CD4-positive, CD25-positive, alpha-beta regulatory T cell (primary cell): ENCODE measurements at regions not wholly inside any gene's neighbourhood (a gene's known extent, or its start where the extent isn't known, plus 50 kb on each side); places are given as distances from the start of the nearest gene placed in this dataset.

Experiments
- ATAC-seq, 2 donors: fragments of 150-1000 bp; cut with Tn5 transposase; one replicate each; pipeline ENCODE4 v1.10.0; 2021; ENCODE audit warnings: low read depth in 2 of 2, moderate number of reproducible peaks in 2 of 2, moderate library complexity in 1 of 2
- DNase-seq, 3 donors: peaks; one replicate each; pipeline versions ENCODE4 v3.0.0 to v3.0.0-alpha.2; 2012 to 2022; ENCODE audit warnings: mixed read lengths in 1 of 3
- H3K27ac ChIP-seq: one replicate; pipeline ENCODE4 v1.7.0; 2013; ENCODE audit warnings: mild to moderate bottlenecking, low read length; ENCODE audit not compliant: insufficient read depth, poor library complexity, severe bottlenecking
- H3K27me3 ChIP-seq: one replicate; pipeline ENCODE4 v1.7.0; 2013; ENCODE audit warnings: low read length; ENCODE audit not compliant: control insufficient read depth, insufficient read depth
- H3K36me3 ChIP-seq: one replicate; pipeline ENCODE4 v1.7.0; 2013; ENCODE audit warnings: mild to moderate bottlenecking, low read length, moderate library complexity; ENCODE audit not compliant: control insufficient read depth, insufficient read depth
- H3K4me1 ChIP-seq: 2 replicates; pipeline ENCODE4 v1.7.0; 2013; ENCODE audit warnings: mild to moderate bottlenecking, low read length; ENCODE audit not compliant: insufficient read depth, control insufficient read depth, poor library complexity, severe bottlenecking
- H3K4me3 ChIP-seq: one replicate; pipeline ENCODE4 v1.7.0; 2013; ENCODE audit warnings: low read depth, mild to moderate bottlenecking, low read length, moderate library complexity
- H3K9me3 ChIP-seq, 2 experiments: 1 replicate in 1 of 2; 2 replicates in 1 of 2; pipeline ENCODE4 v1.7.0; 2013; ENCODE audit warnings: low read length in 2 of 2, mild to moderate bottlenecking in 1 of 2, moderate library complexity in 1 of 2; ENCODE audit not compliant: control insufficient read depth in 2 of 2
- H3K27ac Mint-ChIP-seq, 3 donors: one replicate each; pipeline ENCODE4 v1.8.0; 2020 to 2022; ENCODE audit warnings: mild to moderate bottlenecking in 3 of 3, mixed read lengths in 3 of 3, moderate library complexity in 2 of 3
- H3K27me3 Mint-ChIP-seq: one replicate; pipeline ENCODE4 v1.8.0; 2022; ENCODE audit warnings: mild to moderate bottlenecking, mixed read lengths
- H3K36me3 Mint-ChIP-seq: one replicate; pipeline ENCODE4 v1.8.0; 2020; ENCODE audit warnings: mixed read lengths
- H3K4me1 Mint-ChIP-seq, 4 donors: one replicate each; pipeline ENCODE4 v1.8.0; 2020 to 2022; ENCODE audit warnings: mixed read lengths in 4 of 4, mild to moderate bottlenecking in 1 of 4
- H3K4me3 Mint-ChIP-seq, 4 donors: one replicate each; pipeline ENCODE4 v1.8.0; 2020 to 2022; ENCODE audit warnings: mild to moderate bottlenecking in 4 of 4, mixed read lengths in 4 of 4, moderate library complexity in 3 of 4
- H3K9me3 Mint-ChIP-seq, 7 donors: one replicate each; pipeline ENCODE4 v1.8.0; 2020 to 2022; ENCODE audit warnings: mixed read lengths in 7 of 7, mild to moderate bottlenecking in 3 of 7, moderate library complexity in 2 of 7

DNA sequence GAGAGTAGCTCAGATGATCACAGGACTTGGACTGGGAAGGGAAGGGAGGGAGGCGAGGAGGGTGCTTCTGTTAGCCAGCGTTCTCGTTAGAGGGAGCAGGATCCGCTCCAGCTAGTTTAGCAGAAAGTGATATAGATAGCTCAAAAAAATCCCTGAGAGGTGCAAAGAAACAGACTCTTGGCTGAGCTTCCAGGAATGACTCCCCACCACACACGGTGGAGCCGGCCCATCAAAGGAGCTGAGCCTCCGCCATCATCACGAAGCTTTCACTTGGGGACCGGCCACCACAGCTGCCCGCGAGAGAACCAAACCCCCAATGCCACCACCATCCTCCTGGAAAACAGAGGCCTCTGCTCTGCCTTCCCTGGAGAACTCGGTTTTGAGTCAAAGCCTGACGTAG, 124.6 kb upstream of the BCL2L14 start:
- H3K27me3 ChIP-seq, result no peaks in the 10 kb centered on the region
- no peaks in the 10 kb centered on the region for H3K36me3 ChIP-seq
- H3K27ac ChIP-seq, result no peak overlapping the region
- no peak for ATAC-seq
- no peak for DNase-seq
- H3K27ac Mint-ChIP-seq, result no peak overlapping the region
- peaks cover 4% of the 10 kb centered on the region for H3K36me3 Mint-ChIP-seq
- H3K4me3 Mint-ChIP-seq, result no peak overlapping the region
- H3K9me3 ChIP-seq, result no peaks in the 10 kb centered on the region
- no peaks in the 10 kb centered on the region for H3K9me3 Mint-ChIP-seq
- no peak overlapping the region for H3K4me3 ChIP-seq
- peaks cover 16% of the 10 kb centered on the region for H3K27me3 Mint-ChIP-seq
- H3K4me1 ChIP-seq, result no peaks in the 10 kb centered on the region
- peaks cover 0 to 2% (median 0%) of the 10 kb centered on the region in 4 donors for H3K4me1 Mint-ChIP-seq

DNA sequence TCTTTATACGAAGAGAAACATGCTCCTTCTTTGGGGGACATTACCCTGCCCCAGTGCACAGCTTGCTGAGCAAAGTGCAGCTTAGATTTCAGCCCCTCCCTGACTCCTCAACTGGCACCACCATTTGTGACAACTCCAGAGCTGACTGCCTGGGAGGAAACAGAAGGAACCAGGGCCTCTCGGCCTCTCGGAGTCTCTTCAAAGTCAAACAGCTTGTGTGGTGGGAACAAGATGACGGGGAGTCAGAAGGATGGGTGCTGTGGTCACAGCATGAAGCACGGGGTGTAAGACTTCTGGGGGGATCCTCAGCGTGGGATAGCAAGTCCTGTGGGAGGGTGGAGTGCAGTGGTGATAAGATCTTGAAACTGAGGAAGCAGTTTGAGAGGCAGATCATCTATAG, 123.5 kb upstream of the BCL2L14 start:
- no peak overlapping the region for H3K27ac ChIP-seq
- no peak overlapping the region for H3K4me3 Mint-ChIP-seq
- no peaks in the 10 kb centered on the region for H3K9me3 Mint-ChIP-seq
- H3K27me3 Mint-ChIP-seq, result peaks cover 16% of the 10 kb centered on the region
- no peaks in the 10 kb centered on the region for H3K36me3 ChIP-seq
- no peak overlapping the region for H3K4me3 ChIP-seq
- H3K4me1 ChIP-seq, result no peaks in the 10 kb centered on the region
- ATAC-seq (no peak), DNase-seq (no peak)
- H3K36me3 Mint-ChIP-seq, result peaks cover 4% of the 10 kb centered on the region
- peaks cover 0 to 2% (median 0%) of the 10 kb centered on the region in 4 donors for H3K4me1 Mint-ChIP-seq
- no peaks in the 10 kb centered on the region for H3K9me3 ChIP-seq
- H3K27me3 ChIP-seq, result no peaks in the 10 kb centered on the region
- no peak overlapping the region for H3K27ac Mint-ChIP-seq

DNA sequence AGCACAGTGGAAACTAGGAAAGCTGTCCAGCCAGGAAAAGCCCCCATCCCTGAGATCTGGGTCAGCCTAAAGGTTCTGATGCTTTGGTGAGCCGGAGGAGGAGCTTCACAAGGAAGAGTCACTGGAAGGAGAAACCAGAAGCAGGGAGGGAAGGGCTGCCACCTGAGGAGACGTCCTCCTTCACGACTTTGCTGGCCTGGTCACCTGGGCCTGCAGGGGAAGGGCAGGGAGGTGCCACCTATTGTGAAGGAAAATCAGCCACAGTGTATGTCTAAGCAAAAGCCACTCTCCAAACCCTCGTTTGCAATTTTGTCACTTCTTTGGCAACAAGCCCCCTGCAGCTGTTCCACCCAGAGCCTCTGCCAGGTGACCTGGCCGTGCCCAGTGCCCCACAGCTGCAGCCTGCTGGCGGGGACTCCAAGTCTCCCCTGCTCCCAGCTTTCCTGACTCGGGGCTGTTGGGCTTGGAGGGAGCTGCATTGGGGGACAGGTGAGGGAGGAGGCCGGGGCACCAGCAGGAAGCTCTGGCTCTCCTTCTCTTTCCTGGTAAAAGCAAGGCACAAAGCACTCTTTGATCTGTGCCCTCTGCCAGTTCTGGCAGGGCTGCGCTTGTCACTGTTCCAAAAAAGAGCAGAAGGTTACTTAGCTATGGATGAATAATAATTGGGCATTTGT, 120.9 kb upstream of the BCL2L14 start:
- H3K4me1 Mint-ChIP-seq, result peaks cover 8 to 16% (median 9%) of the 10 kb centered on the region in 4 donors
- no peaks in the 10 kb centered on the region for H3K27me3 ChIP-seq
- peaks cover 16% of the 10 kb centered on the region for H3K27me3 Mint-ChIP-seq
- no peak overlapping the region for H3K4me3 ChIP-seq
- ATAC-seq (no peak), DNase-seq (no peak)
- H3K4me1 ChIP-seq, result peaks cover 10% of the 10 kb centered on the region
- no peaks in the 10 kb centered on the region for H3K9me3 ChIP-seq
- H3K36me3 Mint-ChIP-seq, result peaks cover 4% of the 10 kb centered on the region
- no peak overlapping the region for H3K4me3 Mint-ChIP-seq
- H3K36me3 ChIP-seq, result no peaks in the 10 kb centered on the region
- no peak overlapping the region for H3K27ac ChIP-seq
- H3K27ac Mint-ChIP-seq, result no peak overlapping the region
- H3K9me3 Mint-ChIP-seq, result no peaks in the 10 kb centered on the region

DNA sequence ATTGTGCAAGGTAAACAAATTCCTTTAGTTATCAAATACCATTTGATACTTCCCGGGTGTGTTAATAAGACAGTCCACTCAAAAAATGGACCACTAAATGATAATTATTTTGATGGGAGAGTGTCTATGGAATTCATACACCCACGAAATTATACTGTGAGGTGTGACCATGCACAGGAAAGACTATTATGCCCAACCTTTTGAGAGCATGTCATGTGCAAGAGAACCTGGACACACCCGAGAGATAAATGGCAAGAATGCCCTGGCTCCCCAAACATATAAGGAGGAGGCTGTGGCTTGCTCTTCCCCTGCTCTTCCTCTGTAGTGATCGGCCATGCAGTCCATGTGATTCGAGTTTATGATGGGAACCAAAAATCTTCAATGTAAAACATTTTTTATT, 119.5 kb upstream of the BCL2L14 start:
- H3K4me3 Mint-ChIP-seq, result no peak overlapping the region

DNA sequence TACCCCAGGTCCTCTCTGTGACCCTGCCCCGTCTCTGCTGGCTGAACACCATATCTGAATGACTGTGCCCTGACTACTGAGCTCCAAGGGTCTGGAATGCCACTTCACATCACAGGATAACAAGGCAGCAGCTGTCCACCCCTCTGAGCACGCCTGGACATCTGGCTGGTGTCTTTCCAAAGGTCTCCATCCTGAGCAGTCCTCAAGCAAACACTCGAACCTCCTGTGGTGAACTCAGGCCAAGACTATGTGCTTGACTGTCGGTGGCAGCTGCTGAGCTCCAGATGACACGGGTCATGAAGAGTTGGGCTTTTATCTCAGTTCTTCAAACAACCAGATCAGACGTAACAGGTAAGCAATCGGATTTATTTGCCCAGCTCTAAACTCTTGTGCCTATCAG, 117.2 kb upstream of the BCL2L14 start:
- no peak for ATAC-seq
- H3K36me3 Mint-ChIP-seq, result peaks cover 4% of the 10 kb centered on the region
- no peak overlapping the region for H3K27ac Mint-ChIP-seq
- no peak for DNase-seq
- Histone ChIP-seq H3K27ac (no peak overlapping the region), H3K36me3 (no peaks in the 10 kb centered on the region), H3K4me3 (no peak overlapping the region), H3K27me3 (no peaks in the 10 kb centered on the region), H3K4me1 (peaks cover 12% of the 10 kb centered on the region), H3K9me3 (no peaks in the 10 kb centered on the region)
- no peaks in the 10 kb centered on the region for H3K27me3 Mint-ChIP-seq
- peaks cover 0 to 1% (median 0%) of the 10 kb centered on the region in 7 donors for H3K9me3 Mint-ChIP-seq
- H3K4me3 Mint-ChIP-seq, result no peak overlapping the region
- H3K4me1 Mint-ChIP-seq, result peaks cover 9 to 15% (median 13%) of the 10 kb centered on the region in 4 donors

More for the DNA sequence above, 119.5 kb upstream of the BCL2L14 start:
- ATAC-seq, result no peak
- H3K27ac ChIP-seq, result no peak overlapping the region
- DNase-seq, result no peak
- H3K4me3 ChIP-seq, result no peak overlapping the region
- Mint-ChIP-seq H3K27ac (peak overlapping the region in 1 of 3 donors; percentile 88), H3K4me1 (peaks cover 8 to 16% (median 9%) of the 10 kb centered on the region in 4 donors), H3K9me3 (no peaks in the 10 kb centered on the region), H3K27me3 (peaks cover 6% of the 10 kb centered on the region), H3K36me3 (peaks cover 4% of the 10 kb centered on the region)
- no peaks in the 10 kb centered on the region for H3K27me3 ChIP-seq
- H3K36me3 ChIP-seq, result no peaks in the 10 kb centered on the region
- H3K9me3 ChIP-seq, result no peaks in the 10 kb centered on the region
- peaks cover 10% of the 10 kb centered on the region for H3K4me1 ChIP-seq

DNA sequence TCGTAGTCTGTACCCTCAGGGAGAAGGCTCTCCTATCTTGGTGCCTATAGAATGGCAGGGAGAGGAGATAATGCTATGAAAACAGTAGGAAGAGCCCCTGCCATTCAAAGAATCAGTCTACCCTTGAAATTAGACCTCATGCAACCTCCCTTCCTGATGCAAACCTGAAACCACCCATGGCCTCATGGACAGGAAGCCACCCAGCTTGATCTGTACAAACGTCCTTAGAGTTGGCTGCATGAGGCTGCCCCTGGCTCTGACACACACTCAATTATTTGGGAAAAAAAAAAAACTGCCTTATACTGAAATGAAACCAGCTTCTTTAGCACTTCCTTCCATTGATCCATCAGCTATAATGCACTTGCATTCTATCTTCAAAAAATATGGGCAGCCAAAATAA, 116.6 kb upstream of the BCL2L14 start:
- H3K4me1 ChIP-seq, result peaks cover 18% of the 10 kb centered on the region
- H3K4me3 Mint-ChIP-seq, result no peak overlapping the region
- H3K4me1 Mint-ChIP-seq, result peaks cover 9 to 20% (median 15%) of the 10 kb centered on the region in 4 donors
- H3K36me3 ChIP-seq, result no peaks in the 10 kb centered on the region
- H3K9me3 ChIP-seq, result no peaks in the 10 kb centered on the region
- no peak for ATAC-seq
- H3K36me3 Mint-ChIP-seq, result no peaks in the 10 kb centered on the region
- H3K27ac ChIP-seq, result no peak overlapping the region
- peak overlapping the region in 1 of 3 donors; percentile 11 for H3K27ac Mint-ChIP-seq
- no peaks in the 10 kb centered on the region for H3K27me3 Mint-ChIP-seq
- no peaks in the 10 kb centered on the region for H3K27me3 ChIP-seq
- peak in 1 of 3 donors; percentile 50 for DNase-seq
- no peak overlapping the region for H3K4me3 ChIP-seq
- peaks cover 0 to 1% (median 0%) of the 10 kb centered on the region in 7 donors for H3K9me3 Mint-ChIP-seq

DNA sequence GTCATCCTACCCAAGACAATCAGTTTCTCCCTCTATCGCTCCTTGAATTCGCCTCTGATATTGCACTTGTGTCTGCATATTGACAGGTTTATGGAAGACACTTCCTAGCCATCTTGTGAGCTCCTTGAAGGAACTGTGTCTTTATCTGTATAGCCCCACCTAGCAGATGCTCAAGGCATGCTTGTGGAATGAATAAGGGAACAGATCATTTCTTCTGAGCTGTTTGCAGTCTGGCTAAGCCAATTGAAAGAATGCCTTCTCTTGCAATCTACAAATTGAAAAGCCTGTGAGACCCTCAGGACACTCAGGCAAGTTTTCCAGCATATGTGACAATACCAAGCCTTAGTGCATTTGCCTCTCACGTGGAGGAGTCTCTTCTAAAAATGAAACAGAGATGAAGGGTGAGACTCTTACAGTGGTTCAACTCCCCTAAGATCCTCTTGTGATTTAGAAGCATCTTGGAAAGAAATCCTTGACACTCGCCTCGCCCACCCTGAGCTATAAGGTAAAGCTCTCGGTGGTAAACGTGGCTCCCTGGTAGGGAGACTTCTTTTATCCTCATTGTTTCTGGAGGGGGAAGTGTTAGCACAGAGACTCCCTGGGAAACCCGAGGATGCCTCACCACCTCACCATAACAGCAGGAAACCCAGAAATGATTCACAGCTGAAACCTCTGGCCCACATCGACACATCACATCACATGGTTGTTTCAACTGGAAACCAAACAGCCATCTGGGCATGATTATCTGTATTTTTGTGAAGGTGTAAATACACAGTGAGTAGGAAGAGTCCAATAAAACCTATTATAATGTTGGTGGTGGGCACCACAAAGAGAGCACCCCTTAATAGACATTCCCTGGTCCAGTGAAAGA, 112.3 kb upstream of the BCL2L14 start:
- H3K27me3 Mint-ChIP-seq, result peaks cover 7% of the 10 kb centered on the region
- peak overlapping the region in 2 of 3 donors; percentile 15 to 62 for H3K27ac Mint-ChIP-seq

More for the DNA sequence above, 112.3 kb upstream of the BCL2L14 start:
- Histone ChIP-seq H3K27ac (no peak overlapping the region), H3K36me3 (no peaks in the 10 kb centered on the region), H3K4me1 (peaks cover 18% of the 10 kb centered on the region), H3K27me3 (no peaks in the 10 kb centered on the region), H3K9me3 (no peaks in the 10 kb centered on the region), H3K4me3 (no peak overlapping the region)
- Mint-ChIP-seq H3K9me3 (peaks cover 0 to 1% (median 0%) of the 10 kb centered on the region in 7 donors), H3K4me1 (peaks cover 9 to 28% (median 15%) of the 10 kb centered on the region in 4 donors), H3K36me3 (no peaks in the 10 kb centered on the region), H3K4me3 (no peak overlapping the region)
- DNase-seq (peak in 1 of 3 donors; percentile 46), ATAC-seq (peak; percentile 24 to 46)
